ENCODE measurements at regions not wholly inside any gene's neighbourhood (a gene's known extent, or its start where the extent isn't known, plus 50 kb on each side); places are given as distances from the start of the nearest gene placed in this dataset.
"Not testable (repeated sequence)": the region's sequence is repeated elsewhere in the genome, so short reads cannot be mapped to it uniquely, and the experiment has no call there.

DNA sequence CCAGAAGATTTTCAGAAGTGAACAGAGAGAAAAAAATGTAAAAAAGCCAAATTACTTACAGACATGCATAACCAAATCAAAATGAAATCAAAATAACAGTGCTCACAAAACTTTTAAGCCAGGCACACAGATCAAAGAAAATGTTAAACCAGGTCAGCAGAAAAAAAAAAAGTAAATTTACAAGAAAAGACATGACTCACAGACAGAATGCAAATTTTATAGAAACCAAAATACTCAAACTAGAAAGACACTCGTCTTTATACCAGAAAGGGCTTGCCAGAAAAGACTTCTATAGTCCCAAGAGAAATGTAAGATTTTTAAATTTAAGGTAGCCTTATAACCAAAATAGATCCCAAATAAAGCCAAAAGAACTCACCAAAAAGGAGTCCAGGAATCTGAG lies 86.5 kb upstream of the COG2 start:
- DNase-seq, result no peak

DNA sequence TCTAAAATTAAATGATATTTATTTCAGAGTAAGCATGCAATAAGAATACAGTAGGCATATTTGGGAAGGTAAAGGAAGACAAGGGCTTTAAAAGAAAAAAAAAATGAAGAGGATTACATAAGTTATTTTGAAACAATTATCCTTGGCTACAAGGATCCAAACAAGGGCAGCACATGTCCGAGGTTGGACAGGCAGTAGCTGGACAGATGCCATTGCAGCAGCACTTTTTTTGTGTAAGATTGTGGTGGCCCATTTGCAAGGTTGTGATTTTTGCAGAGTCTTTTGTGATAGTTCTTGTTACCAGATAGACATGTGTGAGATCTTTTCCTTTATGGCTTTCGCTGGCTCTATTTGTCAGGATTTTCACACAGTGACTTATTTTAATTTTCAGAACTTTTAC lies 89.4 kb upstream of the COG2 start:
- no peak for DNase-seq

DNA sequence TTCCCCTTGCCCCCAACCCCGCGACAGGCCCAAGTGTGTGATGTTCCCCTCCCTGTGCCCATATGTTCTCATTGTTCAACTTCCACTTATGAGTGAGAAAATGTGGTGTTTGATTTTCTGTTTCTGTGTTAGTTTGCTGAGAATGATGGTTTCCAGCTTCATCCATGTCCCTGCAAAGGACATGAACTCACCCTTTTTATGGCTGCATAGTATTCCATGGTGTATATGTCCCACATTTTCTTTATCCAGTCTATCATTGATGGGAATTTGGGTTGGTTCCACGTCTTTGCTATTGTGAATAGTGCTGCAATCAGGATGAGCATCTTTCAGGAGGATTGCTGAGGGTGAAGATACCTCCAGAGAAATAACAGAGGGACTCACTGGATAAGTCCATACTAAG lies 91.3 kb upstream of the COG2 start:
- DNase-seq, result not testable (repeated sequence)

DNA sequence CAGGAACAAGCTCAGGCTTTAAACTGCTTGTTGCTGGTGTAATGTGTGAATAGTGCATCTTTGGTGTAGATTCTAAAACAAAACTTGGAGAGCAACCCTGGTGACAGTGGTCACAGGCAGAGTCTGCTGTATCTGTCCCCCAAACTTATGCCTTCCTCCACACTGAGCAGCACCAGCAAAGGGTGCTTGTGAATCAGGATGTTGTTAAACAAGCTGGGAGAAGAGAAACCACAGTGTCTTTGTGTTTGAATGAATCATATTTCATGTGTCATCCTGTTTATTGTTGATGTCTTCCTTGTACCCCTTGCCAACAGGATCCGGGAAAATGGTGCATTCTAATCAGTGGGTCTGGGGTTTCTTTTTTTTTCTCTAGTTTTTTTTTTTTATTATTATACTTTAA lies 91.9 kb upstream of the COG2 start:
- DNase-seq, result no peak

DNA sequence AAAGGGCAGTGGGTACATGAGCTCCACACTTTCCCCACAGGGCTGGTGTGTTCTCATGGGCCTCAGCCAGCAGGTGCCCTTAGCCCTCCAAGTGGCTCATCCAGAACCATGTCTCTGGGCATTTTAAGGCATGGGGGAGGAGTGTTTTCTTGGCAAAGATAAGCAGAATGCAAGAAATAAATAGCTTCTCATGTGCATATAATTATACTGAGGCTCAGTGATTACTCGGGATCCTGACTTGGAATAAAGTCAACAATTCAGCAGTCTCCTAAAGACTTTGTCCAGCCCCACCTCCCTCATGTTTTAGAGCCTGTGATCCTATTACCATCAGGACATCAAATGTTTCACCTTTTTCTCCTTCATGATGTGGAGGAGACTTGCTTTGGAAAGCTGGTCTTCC lies 92.7 kb upstream of the COG2 start:
- no peak for DNase-seq

DNA sequence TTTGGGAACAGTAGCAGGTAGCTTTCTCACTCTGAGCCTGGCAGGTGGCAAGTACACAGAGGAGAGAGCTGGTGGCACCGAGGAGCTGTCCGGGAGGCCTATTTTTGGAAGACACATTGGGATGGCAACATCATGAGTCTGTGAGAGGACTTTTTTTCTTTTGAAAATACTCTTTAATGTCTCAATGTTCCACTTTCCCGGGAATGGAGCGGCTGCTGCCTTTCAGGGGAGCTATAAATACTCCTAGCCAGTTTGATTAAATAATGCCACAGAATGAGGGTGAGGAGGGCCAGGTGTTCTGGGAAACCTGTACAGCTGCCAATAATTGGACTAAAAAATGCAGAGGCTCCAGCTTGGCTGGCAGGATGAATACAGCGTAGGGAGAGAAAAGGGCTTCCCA lies 93.3 kb upstream of the COG2 start:
- DNase-seq, result no peak

DNA sequence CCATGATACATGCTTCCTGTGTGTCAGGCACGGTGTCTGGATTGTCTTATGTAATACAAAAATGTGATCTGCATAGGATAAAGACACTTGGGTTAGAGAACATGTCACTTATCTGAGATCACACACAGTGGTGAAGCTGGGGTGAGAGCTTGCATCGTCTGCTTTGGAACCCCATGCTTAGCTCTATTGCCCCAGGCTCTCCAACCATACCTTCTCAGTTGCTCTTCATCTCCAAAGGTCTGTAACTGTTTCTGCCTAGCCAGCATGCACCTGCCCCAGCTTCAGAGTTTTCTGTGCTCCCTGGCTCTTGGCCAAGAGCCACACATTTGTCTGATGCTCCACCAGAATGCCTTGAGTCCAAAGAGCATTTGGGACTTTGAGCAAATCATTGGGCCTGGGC lies 93.9 kb upstream of the COG2 start:
- DNase-seq, result no peak

DNA sequence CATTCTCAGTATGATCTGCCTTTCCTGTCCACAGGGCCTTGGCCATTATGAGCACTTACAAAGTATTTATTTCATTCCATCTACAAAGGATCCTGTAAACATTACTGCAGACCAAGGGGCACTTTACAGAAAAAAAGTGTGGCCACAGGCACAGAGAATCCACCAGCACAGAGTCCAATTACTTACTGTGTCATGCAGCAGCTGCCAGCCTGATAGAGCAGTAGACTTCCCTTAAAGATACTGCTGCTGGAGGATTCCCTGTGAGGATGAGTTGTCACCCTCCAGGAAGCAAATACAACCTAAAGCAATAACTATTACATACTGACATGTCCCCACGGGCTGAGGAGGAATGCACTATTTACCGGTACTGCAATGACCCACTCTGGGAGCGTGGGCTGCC lies 97.1 kb upstream of the COG2 start:
- DNase-seq, result no peak

DNA sequence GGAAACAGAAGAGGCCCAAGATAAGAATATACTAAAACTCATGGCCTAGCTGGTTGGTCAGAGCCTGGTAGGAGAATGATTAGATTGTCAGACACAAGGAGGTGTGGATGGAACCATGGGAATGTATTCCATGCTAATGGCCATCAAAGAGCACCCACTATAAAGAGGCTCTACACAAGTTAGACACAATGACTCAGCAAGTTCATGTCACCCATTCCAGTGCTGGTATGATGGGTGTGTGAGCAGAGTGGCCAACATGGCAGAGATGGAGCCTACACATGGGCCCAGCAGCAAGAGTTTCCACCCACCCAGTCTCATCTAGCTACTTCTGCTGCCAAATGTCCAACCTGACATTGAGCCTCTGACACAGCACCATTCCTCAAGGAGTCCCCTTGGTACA lies 97.5 kb upstream of the COG2 start:
- no peak for DNase-seq

DNA sequence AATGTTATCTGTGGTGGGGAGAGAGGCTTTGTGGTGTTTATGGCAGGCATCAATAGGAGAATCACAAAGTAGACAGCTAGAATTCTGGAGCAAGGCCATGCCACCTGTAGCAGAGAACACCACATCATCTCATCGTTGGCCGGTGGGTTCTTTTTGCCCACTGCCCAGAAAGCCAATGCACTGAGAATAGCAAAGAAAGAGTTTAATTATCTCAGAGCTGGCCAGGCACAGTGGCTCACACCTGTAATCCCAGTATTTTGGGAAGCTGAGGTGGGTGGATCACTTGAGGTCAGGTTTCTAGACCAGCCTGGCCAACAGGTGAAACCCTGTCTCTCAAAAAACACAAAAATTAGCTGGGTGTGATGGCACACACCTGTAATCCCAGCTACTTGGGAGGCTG lies 99.2 kb upstream of the COG2 start:
- no peak for DNase-seq

DNA sequence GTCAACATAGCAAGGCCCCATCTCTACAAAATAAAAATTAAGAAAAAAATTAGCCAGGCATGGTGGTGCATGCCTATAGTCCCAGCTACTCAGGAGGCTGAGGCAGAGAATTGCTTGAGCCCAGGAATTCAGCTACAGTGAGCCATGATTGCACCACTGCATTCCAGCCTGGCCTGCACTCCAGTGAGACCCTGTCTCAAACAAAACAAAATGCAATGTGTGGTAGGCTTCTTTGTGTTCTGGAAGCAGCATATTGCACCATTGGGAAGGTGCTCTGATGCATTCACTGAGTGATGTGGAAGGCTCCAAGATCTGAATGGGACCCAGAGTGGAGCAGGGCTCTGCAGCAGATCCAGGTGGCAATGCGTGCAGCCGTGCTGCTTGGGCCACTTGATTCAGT lies 99.6 kb upstream of the COG2 start:
- no peak for DNase-seq

DNA sequence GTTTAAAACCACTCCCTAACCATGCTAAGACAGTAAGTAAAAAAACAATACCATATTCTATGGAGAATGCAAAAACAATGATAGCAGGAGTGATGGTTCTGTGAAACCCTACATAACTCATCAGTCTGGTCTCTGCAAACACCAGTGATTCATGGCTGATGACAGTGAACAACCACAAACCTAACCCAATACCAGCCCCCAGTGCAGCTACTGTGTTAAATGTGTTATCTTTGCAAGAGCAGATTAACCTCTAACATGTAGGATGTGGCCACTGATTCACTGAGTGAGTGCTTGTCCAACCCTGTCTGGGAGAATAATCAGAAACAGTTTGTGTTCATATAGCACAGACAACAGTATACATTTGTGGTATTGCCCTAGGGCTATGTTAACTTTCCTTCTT lies 100.2 kb upstream of the COG2 start:
- no peak for DNase-seq

DNA sequence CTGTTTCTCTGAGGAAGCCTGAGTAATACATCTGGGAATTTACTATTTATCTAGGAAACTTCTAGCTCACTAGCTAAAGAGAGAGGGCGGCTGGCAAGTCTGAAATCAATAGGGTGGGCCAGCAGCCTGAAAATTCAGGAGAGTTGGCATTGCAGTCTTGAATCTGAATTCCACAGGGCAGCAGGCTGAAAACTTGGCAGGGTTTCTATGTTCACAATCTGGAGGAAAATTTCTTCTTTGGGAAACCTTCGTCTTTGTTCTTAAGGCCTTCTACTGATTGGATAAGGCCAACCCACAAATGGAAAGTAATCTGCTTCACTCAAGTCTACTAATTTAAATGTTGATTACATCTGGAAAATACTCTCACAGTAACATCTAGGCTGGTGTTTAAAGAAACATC lies 101.0 kb upstream of the COG2 start:
- DNase-seq, result no peak

DNA sequence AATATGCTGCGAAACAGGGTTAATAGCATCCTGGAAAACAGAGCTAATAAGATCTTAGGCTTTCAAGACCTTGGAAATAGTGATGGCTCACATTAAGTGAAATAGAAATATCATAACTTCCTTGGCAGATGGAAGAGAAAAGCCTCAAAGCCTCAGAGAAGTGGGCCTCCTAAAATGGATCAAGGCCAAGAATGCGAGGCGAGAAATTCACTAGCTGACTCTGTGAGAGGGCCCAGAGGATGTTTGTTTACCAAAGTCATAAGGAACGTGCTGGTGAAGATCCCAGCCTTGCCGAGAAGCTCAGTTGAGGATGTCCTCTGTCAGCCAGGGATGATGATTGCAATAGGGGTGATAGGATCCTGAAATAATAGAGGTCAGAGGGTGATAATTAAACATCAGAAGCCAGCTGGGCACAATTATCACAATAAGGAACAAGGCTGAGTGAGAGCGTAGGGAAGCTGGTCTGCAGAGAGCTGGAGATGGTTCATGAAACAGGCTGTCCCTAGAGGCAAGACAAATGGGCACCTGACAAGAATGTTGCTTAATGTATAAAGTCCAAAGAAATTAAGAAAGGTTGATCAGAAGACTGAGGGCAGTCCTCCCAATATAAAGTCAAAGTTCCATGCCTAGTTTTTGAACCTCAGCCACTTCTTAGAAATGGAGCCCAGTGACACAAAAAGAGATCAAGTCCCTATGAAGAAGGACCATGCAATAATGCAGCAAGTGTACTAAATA lies 101.7 kb upstream of the COG2 start:
- DNase-seq, result no peak

DNA sequence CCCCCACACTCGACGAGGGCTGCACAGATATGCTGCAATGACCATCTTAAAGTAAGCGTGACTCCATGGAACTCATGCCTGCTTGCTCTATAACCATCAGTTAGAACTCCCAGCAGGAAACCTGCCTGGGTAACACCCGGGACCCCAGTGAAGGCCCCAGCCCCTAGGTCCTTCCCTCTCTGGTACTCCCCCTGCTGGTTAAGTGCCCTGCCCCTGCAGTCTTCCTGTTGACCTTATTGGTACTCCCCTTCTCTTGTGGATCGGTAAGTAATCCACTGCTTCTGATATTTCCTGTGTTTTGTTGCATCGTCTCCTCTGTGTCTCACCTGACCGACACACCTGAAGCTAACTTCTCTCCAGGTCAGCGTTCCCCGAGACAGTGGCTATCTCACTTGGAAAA lies 104.8 kb upstream of the COG2 start:
- DNase-seq, result no peak

DNA sequence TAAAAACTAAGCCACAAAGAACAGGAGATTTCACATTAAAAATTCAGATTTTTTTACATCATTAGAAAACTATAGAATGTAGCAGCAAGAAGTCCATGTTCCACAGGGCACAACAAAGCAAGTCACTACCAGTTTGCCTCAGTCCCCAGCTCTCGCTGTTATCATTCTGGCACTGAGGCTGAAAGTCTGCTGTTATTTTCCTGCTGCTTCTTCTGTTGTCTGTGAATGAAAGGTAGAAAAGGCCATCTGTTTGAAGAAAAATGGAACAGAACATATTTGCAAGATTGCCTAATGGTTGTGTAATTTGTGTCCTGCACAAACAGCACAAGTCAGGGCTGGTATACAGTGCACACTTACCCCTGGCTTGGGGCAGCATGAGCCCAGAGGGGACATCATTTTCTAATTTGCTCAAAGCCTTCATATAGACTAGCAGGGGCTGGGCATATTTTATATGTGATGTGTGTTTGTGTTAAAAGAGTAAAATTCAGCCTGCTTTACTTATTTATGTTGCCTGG lies 105.6 kb upstream of the COG2 start:
- no peak for DNase-seq

DNA sequence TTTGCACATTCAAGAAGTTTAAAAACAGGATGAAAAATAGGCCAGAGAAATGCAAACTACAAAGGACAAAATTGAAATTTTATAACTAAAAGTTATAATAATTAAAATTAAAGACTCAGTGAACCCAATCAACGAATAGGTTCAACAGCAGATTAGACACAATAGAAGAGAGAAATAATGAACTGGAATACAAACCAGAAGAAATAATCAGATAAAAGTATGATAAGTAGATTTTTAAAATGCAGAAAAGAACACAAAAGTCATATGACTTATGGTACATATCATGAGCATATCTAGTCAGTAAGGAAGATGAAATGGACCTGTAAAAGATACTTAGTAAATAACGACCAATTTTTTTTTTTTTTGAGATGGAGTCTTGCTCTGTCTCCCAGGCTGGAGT lies 108.1 kb upstream of the COG2 start:
- no peak for DNase-seq

DNA sequence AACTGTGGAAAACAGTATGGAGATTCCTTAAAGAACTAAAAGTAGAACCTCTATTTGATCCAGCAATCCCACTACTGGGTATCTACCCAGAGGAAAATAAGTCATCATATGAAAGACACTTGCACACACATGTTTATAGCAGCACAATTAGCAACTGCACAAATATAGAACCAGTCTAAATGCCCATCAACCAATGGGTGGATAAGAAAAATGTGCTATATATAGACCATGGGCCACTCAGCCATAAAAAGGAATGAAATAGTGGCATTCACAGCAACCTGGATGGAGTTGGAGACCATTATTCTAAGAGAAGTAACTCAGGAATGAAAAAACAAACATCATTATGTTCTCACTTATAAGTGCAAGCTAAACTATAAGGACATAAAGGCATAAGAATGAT lies 105.0 kb upstream of the PGBD5 start:
- no peak for DNase-seq

DNA sequence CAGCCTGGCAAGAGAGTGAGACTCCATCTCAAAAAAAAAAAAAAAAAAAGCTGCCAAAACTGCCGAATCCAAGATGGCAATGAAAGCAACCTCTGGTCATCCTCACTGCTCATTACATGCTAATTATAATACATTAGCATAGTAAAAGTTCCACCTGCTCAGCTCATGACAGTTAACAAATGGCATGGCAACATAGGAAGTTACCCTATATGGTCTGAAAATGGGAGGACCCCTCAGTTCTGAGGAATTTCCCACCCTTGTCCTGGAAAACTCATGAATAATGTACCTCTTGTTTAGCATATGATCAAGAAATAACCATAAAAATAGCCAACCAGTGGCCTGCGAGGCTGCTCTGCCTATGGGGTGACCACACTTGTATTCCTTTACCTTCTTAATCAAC lies 93.1 kb upstream of the PGBD5 start:
- DNase-seq, result no peak

DNA sequence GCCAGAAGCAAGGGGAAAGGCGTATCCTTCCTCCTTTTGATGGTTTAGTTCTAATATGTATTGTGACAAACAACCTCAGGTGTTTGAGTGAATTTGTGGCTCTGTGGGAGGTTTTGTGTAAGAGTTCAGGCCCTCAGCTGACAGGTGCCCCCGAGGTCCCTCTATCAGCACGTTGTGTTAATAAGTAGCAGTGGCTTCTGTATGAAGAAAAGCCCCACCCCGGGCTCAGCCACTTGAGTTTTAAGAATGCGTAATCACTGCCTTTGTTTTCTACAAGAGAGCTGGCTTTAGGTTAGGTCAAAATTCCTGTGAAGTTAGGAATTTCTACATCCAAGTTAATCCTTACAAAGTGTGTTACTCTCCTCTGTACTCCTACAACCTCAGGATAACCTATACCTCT lies 92.4 kb upstream of the PGBD5 start:
- no peak for DNase-seq

DNA sequence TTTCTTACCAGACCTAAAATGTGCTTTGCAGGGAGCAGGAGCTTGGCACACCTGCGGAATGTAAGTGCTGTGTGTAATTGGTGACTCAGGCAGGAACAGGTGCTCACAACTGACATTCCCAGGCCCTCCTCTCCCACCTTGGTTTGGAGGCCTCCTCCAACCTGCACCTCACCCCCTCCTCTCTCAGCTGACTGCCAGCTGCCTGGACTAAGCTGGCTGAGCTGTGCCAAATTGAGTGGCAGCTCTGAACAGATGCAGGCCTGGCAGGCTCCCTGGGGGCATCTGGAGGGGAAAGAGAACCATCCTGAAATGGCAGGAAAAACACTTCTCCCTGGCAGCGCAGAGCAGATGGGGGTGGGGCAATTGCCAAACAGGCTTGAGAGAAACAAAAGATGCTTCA lies 91.7 kb upstream of the PGBD5 start:
- no peak for DNase-seq

DNA sequence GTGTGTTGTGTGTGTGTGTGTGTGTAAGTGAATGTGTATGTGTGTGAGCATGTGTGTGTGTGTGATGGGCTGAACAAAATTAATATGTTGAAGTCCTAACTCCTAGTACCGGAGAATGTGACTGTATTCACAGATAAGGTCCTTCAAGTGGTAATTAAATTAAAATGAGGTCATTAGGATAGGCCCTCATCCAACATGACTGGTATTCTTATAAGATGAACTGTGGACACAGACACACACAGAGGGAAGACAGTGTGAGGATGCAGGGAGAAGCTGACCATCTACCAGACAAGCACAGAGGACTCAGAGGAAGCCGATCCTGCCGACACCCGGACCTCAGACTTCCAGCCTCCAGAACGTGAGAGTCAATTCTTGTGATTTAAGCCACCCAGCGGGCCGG lies 91.2 kb upstream of the PGBD5 start:
- no peak for DNase-seq

DNA sequence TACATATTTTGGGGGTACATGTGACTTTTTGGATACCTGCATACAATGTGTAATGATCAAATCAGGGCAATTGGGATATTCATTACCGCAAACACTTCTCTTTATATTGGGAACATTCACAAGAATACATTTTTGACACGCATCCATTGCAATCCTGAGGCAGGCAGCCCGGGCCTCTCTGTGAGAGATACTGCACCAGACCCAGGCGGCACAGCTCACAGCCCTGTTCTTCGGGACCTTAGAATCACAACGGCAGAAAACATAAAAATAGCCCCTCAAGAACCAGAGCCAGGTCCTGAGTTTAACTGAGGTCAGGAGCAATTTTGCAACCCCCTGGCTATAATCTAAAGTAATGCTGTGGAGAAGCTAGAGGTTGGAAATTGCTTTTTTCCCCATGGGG lies 90.8 kb upstream of the PGBD5 start:
- DNase-seq, result no peak

DNA sequence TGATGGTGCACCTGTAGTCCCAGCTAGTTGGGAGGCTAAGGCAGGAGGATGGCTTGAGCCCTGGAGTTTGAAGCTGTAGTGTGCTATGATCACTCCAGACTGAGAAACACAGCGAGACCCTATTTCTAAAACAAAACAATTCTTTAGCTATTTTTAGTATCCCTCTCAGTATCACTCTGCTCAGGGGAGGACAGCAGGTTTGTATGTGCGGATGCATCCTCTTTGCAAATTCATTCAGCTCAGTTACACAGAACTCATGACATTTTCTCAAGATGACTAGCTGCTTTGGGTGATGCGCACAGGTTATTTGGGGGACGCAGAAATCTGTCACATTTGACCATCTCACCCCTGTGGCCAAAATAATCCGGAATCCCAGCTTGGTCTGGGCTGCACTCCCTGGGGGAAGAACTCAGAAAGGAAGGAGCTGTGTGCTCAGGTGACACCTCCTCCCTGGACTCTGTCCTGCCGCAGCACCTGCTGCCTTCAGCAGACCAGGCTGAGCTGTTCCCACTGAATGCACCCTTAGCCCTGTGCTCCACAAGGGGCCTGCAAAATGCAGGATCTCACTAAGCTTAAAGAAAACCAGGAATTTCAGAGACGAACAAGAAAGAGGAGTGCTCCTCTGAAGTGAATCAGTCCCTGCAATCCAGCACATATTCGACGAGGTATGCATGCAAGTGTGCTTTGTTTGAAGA lies 89.5 kb upstream of the PGBD5 start:
- no peak for DNase-seq

DNA sequence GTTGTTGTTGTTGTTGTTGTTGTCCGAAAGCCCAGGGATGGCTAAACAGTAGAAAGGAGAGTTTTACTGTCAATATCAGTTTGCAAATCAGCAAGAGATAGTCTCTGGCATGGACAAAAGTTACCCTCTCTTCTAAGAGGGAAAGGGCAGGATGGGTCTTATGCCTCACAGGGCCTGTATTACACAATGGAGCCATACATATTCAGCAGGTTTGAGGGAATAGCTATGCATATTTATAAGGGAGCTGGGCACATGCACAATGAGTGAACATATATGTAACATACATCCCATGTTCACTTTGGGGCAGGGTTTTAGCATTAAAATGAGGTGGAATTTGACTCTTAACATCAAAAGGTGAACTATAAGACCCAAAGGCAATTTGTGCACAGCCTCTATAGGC lies 84.4 kb upstream of the PGBD5 start:
- no peak for DNase-seq

Measured in NCI-H1048 (cell line).